H1 (cell line): ENCODE measurements at regions not wholly inside any gene's neighbourhood (a gene's known extent, or its start where the extent isn't known, plus 50 kb on each side); places are given as distances from the start of the nearest gene placed in this dataset.

ENCODE experiments used
- CTCF ChIA-PET: fragments of 300-600 bp; sonication (Branson Sonifier 250); formaldehyde crosslinking; loops from one replicate; lab custom pipeline; 2021; ENCODE audit not compliant: partially characterized antibody; lab: Charles Lee
- POLR2A ChIA-PET: fragments of 300-600 bp; sonication (Branson Sonifier 250); formaldehyde crosslinking; loops from one replicate; lab custom pipeline; 2021; ENCODE audit warnings: inconsistent platforms; ENCODE audit not compliant: partially characterized antibody; lab: Charles Lee
- DNase-seq, 2 experiments: peaks; one replicate each; pipeline versions ENCODE4 v3.0.0 to v3.0.0-alpha.2; 2010 to 2022; ENCODE audit warnings: low spot score in 2 of 2, low read depth in 1 of 2, mixed read lengths in 1 of 2
- FAIRE-seq: peaks from 2 replicates; lab custom pipeline; 2011; peaks lifted over from hg19 to GRCh38; lab: Jason Lieb, UNC
- H2AFZ ChIP-seq: 2 replicates; pipeline ENCODE4 v1.8.1; 2012; ENCODE audit warnings: low read length, inconsistent platforms
- H2AK5ac ChIP-seq: 2 replicates; pipeline ENCODE4 v1.6.1; 2013; ENCODE audit warnings: low read depth, low read length
- H2BK120ac ChIP-seq: replicated peaks from 2 replicates; pipeline ENCODE3; 2013; ENCODE audit warnings: low read depth, low read length, inconsistent platforms
- H2BK12ac ChIP-seq: 2 replicates; pipeline ENCODE4 v1.6.1; 2013; ENCODE audit warnings: low read depth, low read length
- H2BK15ac ChIP-seq: 2 replicates; pipeline ENCODE4 v1.6.1; 2013; ENCODE audit warnings: low read length
- H2BK20ac ChIP-seq: 2 replicates; pipeline ENCODE4 v1.6.1; 2013; ENCODE audit warnings: low read length
- H2BK5ac ChIP-seq: 2 replicates; pipeline ENCODE4 v1.6.1; 2013; ENCODE audit warnings: low read depth, low read length
- H3K14ac ChIP-seq: 2 replicates; pipeline ENCODE4 v1.6.1; 2013; ENCODE audit warnings: inconsistent platforms; ENCODE audit not compliant: insufficient read length
- H3K18ac ChIP-seq: 2 replicates; pipeline ENCODE4 v1.6.1; 2013; ENCODE audit warnings: low read length; ENCODE audit errors: extremely low read depth
- H3K23ac ChIP-seq: 2 replicates; pipeline ENCODE4 v1.6.1; 2013; ENCODE audit warnings: inconsistent platforms; ENCODE audit not compliant: insufficient read length
- H3K23me2 ChIP-seq: 2 replicates; pipeline ENCODE4 v1.6.1; 2013; ENCODE audit warnings: low read depth, low read length
- H3K27ac ChIP-seq: 2 replicates; pipeline ENCODE4 v1.6.1; 2011; ENCODE audit warnings: low read depth, low read length, inconsistent platforms
- H3K27me3 ChIP-seq, 4 experiments: replicated peaks in 1 of 4; 1 replicate in 1 of 4; 2 replicates in 3 of 4; pipeline versions ENCODE4 v1.6.1 to v1.8.1; 2011 to 2013; ENCODE audit warnings: low read length in 3 of 4, mild to moderate bottlenecking in 3 of 4, inconsistent platforms in 2 of 4, mixed read lengths in 2 of 4, moderate library complexity in 1 of 4; ENCODE audit not compliant: control insufficient read depth in 3 of 4, insufficient read depth in 3 of 4; ENCODE audit errors: extremely low read depth in 1 of 4
- H3K36me3 ChIP-seq, 4 experiments: 2 replicates each; pipeline versions ENCODE4 v1.6.1 to v1.8.1; 2011 to 2013; ENCODE audit warnings: mild to moderate bottlenecking in 4 of 4, low read length in 3 of 4, moderate library complexity in 2 of 4, control low read depth in 1 of 4, inconsistent platforms in 1 of 4; ENCODE audit not compliant: insufficient read depth in 4 of 4, control insufficient read depth in 2 of 4
- H3K4ac ChIP-seq: replicated peaks from 2 replicates; pipeline ENCODE3; 2013; ENCODE audit warnings: low read length, low read depth, mixed read lengths, inconsistent platforms; ENCODE audit not compliant: insufficient read length
- H3K4me1 ChIP-seq, 4 experiments: replicated peaks in 1 of 4; 1 replicate in 1 of 4; 2 replicates in 3 of 4; pipeline versions ENCODE4 v1.6.1 to v1.8.1; 2011 to 2013; ENCODE audit warnings: low read length in 3 of 4, inconsistent platforms in 2 of 4, mixed read lengths in 1 of 4; ENCODE audit not compliant: insufficient read depth in 4 of 4, control insufficient read depth in 3 of 4
- H3K4me2 ChIP-seq, 2 experiments: 2 replicates each; pipeline versions ENCODE4 v1.6.1 to v1.8.1; 2011 to 2013; ENCODE audit warnings: low read depth in 2 of 2, low read length in 2 of 2, control low read depth in 1 of 2, inconsistent platforms in 1 of 2, mild to moderate bottlenecking in 1 of 2; ENCODE audit not compliant: insufficient read depth in 1 of 2
- H3K4me3 ChIP-seq, 4 experiments: fragments of 200-600, 300-600 bp in 1 of 4; sonication (generic), shearing (Covaris generic), sonication (Bioruptor Twin) in 1 of 4; 2 replicates each; pipeline versions ENCODE4 v1.5.1 to v1.8.1; 2011 to 2016; ENCODE audit warnings: low read length in 4 of 4, low read depth in 3 of 4, control low read depth in 2 of 4, inconsistent platforms in 2 of 4, mild to moderate bottlenecking in 2 of 4, mixed read lengths in 1 of 4, moderate library complexity in 1 of 4; ENCODE audit not compliant: insufficient read depth in 2 of 4; ENCODE audit errors: extremely low read depth in 1 of 4
- H3K56ac ChIP-seq: replicated peaks from 2 replicates; pipeline ENCODE3; 2013; ENCODE audit warnings: low read depth, mild to moderate bottlenecking, mixed read lengths, low read length, inconsistent platforms; ENCODE audit not compliant: insufficient read length
- H3K79me1 ChIP-seq: 2 replicates; pipeline ENCODE4 v1.6.1; 2013; ENCODE audit warnings: low read depth, low read length, control low read depth
- H3K79me2 ChIP-seq, 2 experiments: 2 replicates each; pipeline versions ENCODE4 v1.6.1 to v1.8.1; 2012 to 2013; ENCODE audit warnings: low read length in 2 of 2, mild to moderate bottlenecking in 2 of 2, inconsistent platforms in 1 of 2; ENCODE audit not compliant: insufficient read depth in 2 of 2, control insufficient read depth in 1 of 2
- H3K9ac ChIP-seq, 4 experiments: replicated peaks in 1 of 4; 1 replicate in 1 of 4; 2 replicates in 3 of 4; pipeline versions ENCODE4 v1.6.1 to v1.8.1; 2011 to 2013; ENCODE audit warnings: low read depth in 3 of 4, low read length in 3 of 4, control low read depth in 2 of 4, mild to moderate bottlenecking in 2 of 4, moderate library complexity in 2 of 4, inconsistent platforms in 1 of 4; ENCODE audit errors: extremely low read depth in 1 of 4
- H3K9me3 ChIP-seq, 2 experiments: 2 replicates each; pipeline versions ENCODE4 v1.6.1 to v1.8.1; 2012 to 2013; ENCODE audit warnings: mild to moderate bottlenecking in 2 of 2, moderate library complexity in 2 of 2, control low read depth in 1 of 2, inconsistent platforms in 1 of 2, low read depth in 1 of 2, low read length in 1 of 2, mixed read lengths in 1 of 2; ENCODE audit not compliant: insufficient read depth in 2 of 2
- H4K20me1 ChIP-seq, 2 experiments: replicated peaks in 1 of 2; 2 replicates each; pipeline versions ENCODE3 to v1.8.1; 2011 to 2013; ENCODE audit warnings: inconsistent platforms in 2 of 2, low read length in 2 of 2, mild to moderate bottlenecking in 1 of 2; ENCODE audit not compliant: insufficient read depth in 2 of 2, control insufficient read depth in 1 of 2
- H4K5ac ChIP-seq: 2 replicates; pipeline ENCODE4 v1.6.1; 2013; ENCODE audit warnings: low read length, low read depth, mixed read lengths, inconsistent platforms; ENCODE audit not compliant: insufficient read length
- H4K8ac ChIP-seq: 2 replicates; pipeline ENCODE4 v1.8.0; 2013; ENCODE audit warnings: mild to moderate bottlenecking, moderate library complexity, low read length, inconsistent platforms; ENCODE audit not compliant: insufficient read depth; ENCODE audit errors: extremely low read depth
- H4K91ac ChIP-seq: replicated peaks from 2 replicates; pipeline ENCODE3; 2013; ENCODE audit warnings: low read length, mixed read lengths, inconsistent platforms; ENCODE audit not compliant: insufficient read length
- SIRT6 ChIP-seq: IDR thresholded peaks from one replicate; pipeline ENCODE4 v1.7.1; 2012; ENCODE audit warnings: low read length, inconsistent platforms
- SRF ChIP-seq: IDR thresholded peaks from 2 replicates; pipeline ENCODE4 v1.6.1; 2011; ENCODE audit warnings: mild to moderate bottlenecking, low read depth, low read length, moderate library complexity
- TAF7 ChIP-seq: optimal IDR thresholded peaks from 2 replicates; pipeline ENCODE3; 2011; ENCODE audit warnings: low read depth, mild to moderate bottlenecking, inconsistent platforms, low read length, moderate library complexity, borderline replicate concordance
- WGBS, 2 experiments: shearing (Covaris generic) in 1 of 2; methylation state at CpG; one replicate each; pipeline versions ENCODE4 v1.1.6 to v1.1.7; 2013 to 2015; ENCODE audit warnings: low lambda C conversion rate in 2 of 2, mixed read lengths in 2 of 2, inconsistent platforms in 1 of 2, low coverage in 1 of 2, missing lambda C conversion rate in 1 of 2; ENCODE audit not compliant: insufficient replicate concordance in 2 of 2, insufficient coverage in 1 of 2, insufficient read length in 1 of 2; ENCODE audit errors: extremely low coverage in 1 of 2, missing lambda C conversion rate in 1 of 2; 5-methylcytosine and 5-hydroxymethylcytosine counted together

DNA sequence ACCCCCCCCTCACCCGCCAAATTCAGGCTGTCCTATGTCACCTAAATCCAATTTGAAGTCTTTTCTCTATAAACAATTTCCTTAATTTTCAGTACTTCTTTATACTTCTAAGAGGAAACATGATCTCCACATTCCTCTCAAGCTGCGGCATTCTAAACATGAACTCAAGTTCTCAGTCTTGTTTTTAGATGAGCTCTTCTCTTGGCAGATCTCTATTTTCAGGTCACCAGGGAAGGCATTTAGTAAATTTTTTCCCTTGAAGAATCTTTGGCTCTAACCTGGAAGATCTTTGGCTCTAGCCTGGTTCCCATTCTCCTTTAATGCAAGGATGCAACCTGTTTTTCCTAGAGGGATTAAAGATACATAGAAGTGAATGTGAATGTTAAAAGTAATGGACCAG, 193.4 kb downstream of the ATG4C start:
- POLR2A ChIA-PET = no interaction called here
- 88% methylated on average over 2 of the region's 2 CpGs; no CpG with 5 or more reads in 1 of the 2 experiments for WGBS, 2 experiments
- no peak for TF ChIP-seq SRF
- TF ChIP-seq SIRT6 = no peak
- no peak for TF ChIP-seq TAF7

More for the DNA sequence above, 193.4 kb downstream of the ATG4C start:
- no peaks in the 10 kb centered on the region for H3K79me1 ChIP-seq
- no peak overlapping the region for H3K4ac ChIP-seq
- CTCF ChIA-PET = interaction anchor here (0.6 to 7.9 kb wide), 7 partner anchors 10 to 358 kb away, joined by 3 to 53 read pairs (median 3); no protein-coding TSS in a partner anchor
- DNase-seq = no peak
- H4K5ac ChIP-seq = no peak overlapping the region
- H3K56ac ChIP-seq = no peak overlapping the region
- H3K9me3 ChIP-seq = no peaks in the 10 kb centered on the region
- H3K23me2 ChIP-seq = no peaks in the 10 kb centered on the region
- no peak overlapping the region for H2BK120ac ChIP-seq
- H3K27ac ChIP-seq = no peak overlapping the region
- no peak overlapping the region for H2AFZ ChIP-seq
- H3K36me3 ChIP-seq = no peaks in the 10 kb centered on the region
- H3K79me2 ChIP-seq = no peaks in the 10 kb centered on the region
- H2BK12ac ChIP-seq = no peak overlapping the region
- H2BK5ac ChIP-seq = no peak overlapping the region
- no peak overlapping the region for H3K14ac ChIP-seq
- H3K18ac ChIP-seq = no peak overlapping the region
- H3K4me3 ChIP-seq = no peak overlapping the region
- no peak overlapping the region for H2AK5ac ChIP-seq
- H3K23ac ChIP-seq = no peak overlapping the region
- peaks cover 0 to 3% (median 1%) of the 10 kb centered on the region in 4 experiments; a peak in 2 of 7 replicates for H3K4me1 ChIP-seq
- H4K8ac ChIP-seq = no peak overlapping the region
- no peaks in the 10 kb centered on the region for H4K20me1 ChIP-seq
- no peak overlapping the region for H3K9ac ChIP-seq
- H2BK15ac ChIP-seq = no peak overlapping the region
- H2BK20ac ChIP-seq = no peak overlapping the region
- H3K27me3 ChIP-seq = no peaks in the 10 kb centered on the region
- FAIRE-seq = no peak
- no peak overlapping the region for H3K4me2 ChIP-seq
- no peak overlapping the region for H4K91ac ChIP-seq
